Kasumi-1 (cell line): ENCODE measurements at regions not wholly inside any gene's neighbourhood (a gene's known extent, or its start where the extent isn't known, plus 50 kb on each side); places are given as distances from the start of the nearest gene placed in this dataset.

Experiments used
- DNase-seq, 2 experiments: peaks; one replicate each; lab custom pipeline; 2025; lab: John Stamatoyannopoulos, UW

GRCh38 chrX:45306794-45307193 is 106.1 kb upstream of the DIPK2B start:
- DNase-seq, result no peak

- DNase-seq, result no peak
These were observed 100.0 kb upstream of the DIPK2B start for GRCh38 chrX:45300638-45301037.

GRCh38 chrX:45295259-45295986 is 94.7 kb upstream of the DIPK2B start:
- no peak for DNase-seq

GRCh38 chrX:45274576-45274975 is 73.9 kb upstream of the DIPK2B start:
- DNase-seq, result no peak

- DNase-seq, result no peak
These were observed 66.3 kb upstream of the DIPK2B start for GRCh38 chrX:45267007-45267406.

- no peak for DNase-seq
These were observed 65.8 kb upstream of the DIPK2B start for GRCh38 chrX:45266456-45266855.

GRCh38 chrX:45264865-45265264 is 64.2 kb upstream of the DIPK2B start:
- DNase-seq, result no peak

- no peak for DNase-seq
These were observed 60.8 kb upstream of the DIPK2B start for GRCh38 chrX:45261471-45261870.

GRCh38 chrX:45261005-45261404 is 60.3 kb upstream of the DIPK2B start:
- DNase-seq, result no peak

- DNase-seq, result no peak
These were observed 58.2 kb upstream of the DIPK2B start for GRCh38 chrX:45258731-45259402.
